OCI-LY3 (cell line): ENCODE measurements at regions not wholly inside any gene's neighbourhood (a gene's known extent, or its start where the extent isn't known, plus 50 kb on each side); places are given as distances from the start of the nearest gene placed in this dataset.

Source experiments
- H2AFZ ChIP-seq: fragments of 200-600, 300-600 bp; shearing (Covaris generic); 2 replicates; pipeline ENCODE4 v1.6.0; 2014; ENCODE audit warnings: antibody characterized with exemption, low read depth, low read length
- H3K27ac ChIP-seq: fragments of 200-600, 300-600 bp; sonication (generic); 2 replicates; pipeline ENCODE4 v1.5.1; 2014; ENCODE audit warnings: mild to moderate bottlenecking, low read length, moderate library complexity, mixed read lengths
- H3K27me3 ChIP-seq: fragments of 200-600, 300-600 bp; sonication (generic); 2 replicates; pipeline ENCODE4 v1.6.1; 2014; ENCODE audit warnings: low read depth, low read length, mixed read lengths
- H3K36me3 ChIP-seq: fragments of 200-600, 300-600 bp; sonication (generic); replicated peaks from 2 replicates; pipeline ENCODE3; 2014; ENCODE audit warnings: low read depth, low read length, mixed read lengths
- H3K4me1 ChIP-seq: fragments of 300-600, 200-600 bp; sonication (generic); 2 replicates; pipeline ENCODE4 v1.6.1; 2014; ENCODE audit warnings: low read length, mixed read lengths
- H3K4me2 ChIP-seq: fragments of 200-600, 300-600 bp; sonication (generic); 2 replicates; pipeline ENCODE4 v1.6.1; 2014; ENCODE audit warnings: low read length, mixed read lengths
- H3K4me3 ChIP-seq: fragments of 300-600, 200-600 bp; sonication (generic); 2 replicates; pipeline ENCODE4 v1.5.1; 2014; ENCODE audit warnings: antibody characterized with exemption, mild to moderate bottlenecking, low read length, moderate library complexity
- H3K79me2 ChIP-seq: fragments of 300-600, 200-600 bp; shearing (Covaris generic); 2 replicates; pipeline ENCODE4 v1.6.1; 2014; ENCODE audit warnings: mild to moderate bottlenecking, low read length, mixed read lengths
- H3K9ac ChIP-seq: fragments of 300-600, 200-600 bp; shearing (Covaris generic); 2 replicates; pipeline ENCODE4 v1.6.0; 2014; ENCODE audit warnings: mild to moderate bottlenecking, low read length, moderate library complexity
- H3K9me3 ChIP-seq: fragments of 200-600, 300-600 bp; shearing (Covaris generic); 2 replicates; pipeline ENCODE4 v1.6.1; 2014; ENCODE audit warnings: low read length, mixed read lengths; ENCODE audit not compliant: insufficient read depth
- H4K20me1 ChIP-seq: fragments of 200-600, 300-600 bp; sonication (generic); 2 replicates; pipeline ENCODE4 v1.6.1; 2016; ENCODE audit warnings: low read length, mixed read lengths; ENCODE audit not compliant: insufficient read depth
- EZH2phosphoT487 ChIP-seq: fragments of 200-600 bp; shearing (Covaris generic); IDR thresholded peaks from 2 replicates; pipeline ENCODE4 v1.6.1; 2018; ENCODE audit warnings: antibody characterized with exemption, mixed run types, low read depth
- TF ChIP-seq, protein P1 (sequence below): fragments of 200-600, 300-600 bp; sonication (generic); IDR thresholded peaks from 2 replicates; pipeline ENCODE4 v1.5.1; 2014; ENCODE audit warnings: antibody characterized with exemption, low read length, low read depth

GRCh38 chr1:242585616-242586359 is 61.3 kb upstream of the PLD5 start:
- no peak overlapping the region for H3K27ac ChIP-seq
- no peaks in the 10 kb centered on the region for H3K79me2 ChIP-seq
- no peaks in the 10 kb centered on the region for H3K27me3 ChIP-seq
- H3K9ac ChIP-seq = no peak overlapping the region
- TF ChIP-seq, protein P1, sequence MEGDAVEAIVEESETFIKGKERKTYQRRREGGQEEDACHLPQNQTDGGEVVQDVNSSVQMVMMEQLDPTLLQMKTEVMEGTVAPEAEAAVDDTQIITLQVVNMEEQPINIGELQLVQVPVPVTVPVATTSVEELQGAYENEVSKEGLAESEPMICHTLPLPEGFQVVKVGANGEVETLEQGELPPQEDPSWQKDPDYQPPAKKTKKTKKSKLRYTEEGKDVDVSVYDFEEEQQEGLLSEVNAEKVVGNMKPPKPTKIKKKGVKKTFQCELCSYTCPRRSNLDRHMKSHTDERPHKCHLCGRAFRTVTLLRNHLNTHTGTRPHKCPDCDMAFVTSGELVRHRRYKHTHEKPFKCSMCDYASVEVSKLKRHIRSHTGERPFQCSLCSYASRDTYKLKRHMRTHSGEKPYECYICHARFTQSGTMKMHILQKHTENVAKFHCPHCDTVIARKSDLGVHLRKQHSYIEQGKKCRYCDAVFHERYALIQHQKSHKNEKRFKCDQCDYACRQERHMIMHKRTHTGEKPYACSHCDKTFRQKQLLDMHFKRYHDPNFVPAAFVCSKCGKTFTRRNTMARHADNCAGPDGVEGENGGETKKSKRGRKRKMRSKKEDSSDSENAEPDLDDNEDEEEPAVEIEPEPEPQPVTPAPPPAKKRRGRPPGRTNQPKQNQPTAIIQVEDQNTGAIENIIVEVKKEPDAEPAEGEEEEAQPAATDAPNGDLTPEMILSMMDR = no peak
- TF ChIP-seq EZH2phosphoT487 = no peak
- no peaks in the 10 kb centered on the region for H3K4me1 ChIP-seq
- H3K36me3 ChIP-seq = no peaks in the 10 kb centered on the region
- no peaks in the 10 kb centered on the region for H3K9me3 ChIP-seq
- H3K4me3 ChIP-seq = no peak overlapping the region
- H3K4me2 ChIP-seq = no peak overlapping the region
- H4K20me1 ChIP-seq = no peaks in the 10 kb centered on the region
- no peak overlapping the region for H2AFZ ChIP-seq

DNA sequence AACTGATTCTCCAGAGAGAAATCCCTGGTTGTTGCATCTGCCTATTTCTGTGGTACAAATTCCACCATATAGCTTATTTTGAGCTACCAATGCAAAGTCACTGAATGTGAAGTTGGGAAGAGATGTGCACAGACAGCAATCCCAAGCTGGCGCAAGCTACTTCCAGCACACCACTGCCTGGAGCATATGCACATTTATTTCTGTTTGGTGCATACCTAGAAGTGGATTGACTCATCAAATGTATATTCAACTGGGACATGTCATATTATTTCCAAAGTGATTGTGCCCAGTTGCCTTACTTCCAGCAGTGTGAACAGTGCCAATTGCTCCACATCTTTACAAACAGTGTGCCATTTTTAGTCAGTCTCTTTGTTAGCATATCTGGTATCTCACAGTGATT is 58.2 kb upstream of the PLD5 start:
- no peaks in the 10 kb centered on the region for H3K27me3 ChIP-seq
- no peak overlapping the region for H3K9ac ChIP-seq
- H2AFZ ChIP-seq = no peak overlapping the region
- H3K79me2 ChIP-seq = no peaks in the 10 kb centered on the region
- no peak overlapping the region for H3K4me3 ChIP-seq
- H3K4me1 ChIP-seq = no peaks in the 10 kb centered on the region
- no peaks in the 10 kb centered on the region for H3K36me3 ChIP-seq
- no peak overlapping the region for H3K27ac ChIP-seq
- TF ChIP-seq, protein P1 = no peak
- TF ChIP-seq EZH2phosphoT487 = no peak
- no peak overlapping the region for H3K4me2 ChIP-seq
- no peaks in the 10 kb centered on the region for H4K20me1 ChIP-seq
- H3K9me3 ChIP-seq = no peaks in the 10 kb centered on the region

- H3K9me3 ChIP-seq = no peaks in the 10 kb centered on the region
- H3K27ac ChIP-seq = no peak overlapping the region
- H3K4me3 ChIP-seq = no peak overlapping the region
- no peaks in the 10 kb centered on the region for H3K36me3 ChIP-seq
- H3K79me2 ChIP-seq = no peaks in the 10 kb centered on the region
- H3K9ac ChIP-seq = no peak overlapping the region
- no peaks in the 10 kb centered on the region for H3K4me1 ChIP-seq
- TF ChIP-seq EZH2phosphoT487 = no peak
- TF ChIP-seq, protein P1 = no peak
- H3K27me3 ChIP-seq = no peaks in the 10 kb centered on the region
- no peak overlapping the region for H3K4me2 ChIP-seq
- no peak overlapping the region for H2AFZ ChIP-seq
- H4K20me1 ChIP-seq = no peaks in the 10 kb centered on the region
Observed at GRCh38 chr1:242579528-242580235, 55.2 kb upstream of the PLD5 start.
